HS-27A (cell line): ENCODE measurements at regions not wholly inside any gene's neighbourhood (a gene's known extent, or its start where the extent isn't known, plus 50 kb on each side); places are given as distances from the start of the nearest gene placed in this dataset.
"Not testable (repeated sequence)": the region's sequence is repeated elsewhere in the genome, so short reads cannot be mapped to it uniquely, and the experiment has no call there.

Experiments used
- DNase-seq: peaks from one replicate; pipeline ENCODE4 v3.0.0-alpha.2; 2012; ENCODE audit warnings: low read depth, missing footprints

DNA sequence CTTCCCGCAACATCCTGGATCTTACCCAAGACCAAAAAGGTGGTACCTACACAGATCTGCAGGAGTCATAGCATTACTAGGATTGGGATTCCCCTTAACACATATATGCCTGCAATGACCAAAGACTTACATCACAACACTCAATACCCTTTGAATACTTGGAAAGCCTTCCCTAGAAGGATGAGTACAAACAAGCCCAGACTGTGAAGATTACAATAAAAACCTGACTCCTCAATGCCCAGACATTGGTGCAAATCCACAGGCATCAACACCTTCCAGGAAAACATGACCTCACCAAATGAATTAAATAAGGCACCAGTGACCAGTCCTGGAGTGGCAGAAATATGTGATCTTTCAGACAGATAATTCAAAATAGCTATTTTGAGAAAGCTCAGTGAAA is 326.8 kb downstream of the TBL1XR1 start:
- DNase-seq: no peak

DNA sequence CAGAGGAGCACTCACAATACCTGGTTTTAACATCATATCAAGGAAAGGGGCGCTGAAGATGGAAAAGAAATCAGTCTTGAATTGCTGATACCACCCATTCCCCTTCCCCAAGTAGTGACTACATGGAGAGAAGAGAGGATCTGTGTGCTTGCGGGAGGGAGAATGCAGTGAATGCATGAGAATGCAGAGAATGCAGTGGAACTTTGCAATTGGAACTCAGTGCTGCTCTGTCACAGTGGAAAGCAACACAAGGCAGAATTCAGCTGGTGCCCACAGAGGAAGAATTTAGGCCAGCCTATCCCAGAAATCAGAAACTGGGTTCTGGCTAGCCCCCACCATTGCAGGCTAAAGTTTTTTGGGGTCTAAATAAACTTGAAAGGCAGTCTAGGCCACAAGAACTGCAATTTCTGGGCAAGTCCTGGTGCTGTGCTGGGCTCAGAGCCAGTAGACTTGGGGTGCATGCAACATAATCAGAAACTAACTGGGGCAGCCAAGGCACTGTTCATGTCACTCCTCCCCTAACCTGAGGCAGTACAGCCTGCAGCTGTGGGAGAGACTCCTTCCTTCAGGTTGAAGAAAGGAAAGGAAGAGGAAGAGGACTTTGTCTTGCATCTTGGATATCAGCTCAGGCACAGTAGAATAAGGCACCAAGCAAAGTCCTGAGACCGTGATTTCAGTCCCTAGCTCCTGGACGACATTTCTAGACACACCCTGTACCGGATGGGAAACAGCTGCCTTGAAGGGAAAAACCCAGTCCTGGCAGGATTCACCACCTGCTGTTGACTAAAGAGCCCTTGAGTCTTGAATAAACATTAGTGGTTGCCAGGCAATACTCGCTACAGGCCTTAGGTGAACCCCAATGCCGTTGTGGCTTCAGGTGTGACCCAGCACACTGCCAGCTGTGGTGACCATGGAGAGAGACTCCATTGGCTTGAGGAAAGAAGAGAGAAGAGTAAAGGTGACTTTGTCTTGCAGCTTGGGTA is 329.3 kb downstream of the TBL1XR1 start:
- DNase-seq: no peak

DNA sequence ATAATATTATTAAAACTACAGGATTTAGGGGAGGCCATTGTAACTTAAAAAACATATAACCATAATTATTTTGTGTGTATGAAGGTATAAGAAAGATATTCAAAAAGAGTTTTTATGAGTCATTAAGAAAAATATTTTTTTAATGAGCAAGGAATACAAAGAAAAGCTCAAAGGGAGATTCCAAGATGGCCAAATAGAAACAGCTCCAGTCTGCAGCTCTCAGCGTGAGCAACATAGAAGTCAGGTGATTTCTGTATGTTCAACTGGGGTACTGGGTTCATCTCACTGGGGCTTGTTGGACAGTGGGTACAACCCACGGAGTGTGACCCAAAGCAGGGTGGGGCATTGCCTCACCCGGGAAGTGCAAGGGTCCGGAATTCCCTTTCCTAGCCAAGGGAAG is 336.1 kb downstream of the TBL1XR1 start:
- DNase-seq: no peak

DNA sequence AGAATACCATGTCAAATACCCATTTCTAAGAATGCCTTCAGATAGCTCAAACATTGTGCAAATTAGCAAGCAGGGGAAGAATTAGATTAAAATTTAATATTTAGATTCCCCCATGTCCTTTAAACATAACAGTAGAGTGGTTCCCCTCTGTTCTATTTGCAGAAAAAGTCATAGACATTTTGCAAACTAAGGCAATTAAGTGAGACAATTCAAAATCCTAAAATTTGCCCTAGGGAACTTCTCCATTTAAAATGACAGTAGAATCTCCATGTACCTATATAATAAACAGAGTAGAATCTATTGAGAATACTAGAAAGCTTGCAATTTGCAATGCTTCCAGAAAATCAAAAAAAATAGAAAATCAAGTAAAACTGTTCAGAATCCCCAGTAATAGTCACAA is 340.6 kb downstream of the TBL1XR1 start:
- DNase-seq: no peak

DNA sequence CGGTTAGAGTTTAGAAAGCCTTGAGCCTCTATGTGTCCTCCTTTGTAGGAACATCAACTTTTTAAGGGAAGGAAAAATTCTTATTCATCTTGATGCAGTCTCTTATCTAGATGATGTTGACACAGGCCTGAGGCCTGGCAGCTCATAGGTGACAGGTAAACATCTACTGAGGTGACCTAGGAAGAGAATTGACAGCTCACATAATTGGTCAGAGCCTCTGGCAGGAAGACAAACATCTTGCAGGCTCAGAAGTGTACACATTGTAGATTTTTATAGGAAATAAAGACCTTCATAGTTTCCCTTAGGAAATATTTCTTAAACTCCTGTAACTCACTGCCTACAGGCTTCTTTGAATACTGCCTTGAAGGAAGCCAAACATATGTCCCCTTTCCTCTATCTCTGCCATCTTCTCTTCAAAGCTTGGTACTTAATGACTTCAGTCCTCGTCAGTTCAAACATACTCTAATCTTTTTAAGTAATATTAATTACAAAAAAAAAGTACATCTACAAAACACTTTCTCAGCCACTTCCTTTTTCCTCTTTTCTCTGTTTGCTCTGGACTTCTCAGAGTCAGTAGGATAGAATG is 341.3 kb downstream of the TBL1XR1 start:
- DNase-seq: no peak

DNA sequence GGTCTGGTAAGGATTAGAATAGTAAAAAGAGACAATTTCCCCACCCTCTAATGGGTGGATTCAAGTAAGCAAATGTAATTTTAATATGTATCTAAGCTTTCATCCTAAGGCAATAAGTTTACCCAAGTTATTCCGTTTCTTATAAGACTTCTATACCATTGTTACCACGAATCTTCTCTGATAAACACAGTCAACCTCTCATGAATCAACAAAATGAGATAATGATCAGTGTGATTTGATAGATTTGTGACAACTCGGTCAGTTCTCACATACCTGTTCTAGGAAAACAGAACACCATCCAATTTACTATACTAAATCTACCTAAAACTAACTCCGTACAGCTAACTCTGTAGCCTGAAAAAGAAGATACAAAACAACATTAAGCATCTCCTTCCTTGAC is 342.1 kb downstream of the TBL1XR1 start:
- no peak for DNase-seq

DNA sequence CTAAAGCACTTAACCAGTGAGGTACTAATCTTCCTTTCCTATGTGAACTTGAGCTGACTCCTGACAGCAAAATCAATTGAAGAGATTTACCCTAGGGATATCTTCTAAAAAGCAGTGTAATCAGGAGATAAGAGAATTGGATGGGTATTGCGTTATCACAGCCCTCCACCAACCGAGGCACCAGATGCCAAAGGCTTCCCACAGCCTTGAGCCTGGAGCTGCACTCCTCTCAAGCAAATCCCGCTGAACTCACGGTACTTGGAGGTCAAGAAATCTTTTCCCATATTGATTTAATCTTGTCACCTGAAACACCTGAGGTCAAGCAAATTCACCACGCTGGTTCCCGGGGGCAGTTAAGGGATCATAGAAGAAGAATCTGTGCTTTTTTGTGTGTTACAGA is 346.8 kb downstream of the TBL1XR1 start:
- no peak for DNase-seq

DNA sequence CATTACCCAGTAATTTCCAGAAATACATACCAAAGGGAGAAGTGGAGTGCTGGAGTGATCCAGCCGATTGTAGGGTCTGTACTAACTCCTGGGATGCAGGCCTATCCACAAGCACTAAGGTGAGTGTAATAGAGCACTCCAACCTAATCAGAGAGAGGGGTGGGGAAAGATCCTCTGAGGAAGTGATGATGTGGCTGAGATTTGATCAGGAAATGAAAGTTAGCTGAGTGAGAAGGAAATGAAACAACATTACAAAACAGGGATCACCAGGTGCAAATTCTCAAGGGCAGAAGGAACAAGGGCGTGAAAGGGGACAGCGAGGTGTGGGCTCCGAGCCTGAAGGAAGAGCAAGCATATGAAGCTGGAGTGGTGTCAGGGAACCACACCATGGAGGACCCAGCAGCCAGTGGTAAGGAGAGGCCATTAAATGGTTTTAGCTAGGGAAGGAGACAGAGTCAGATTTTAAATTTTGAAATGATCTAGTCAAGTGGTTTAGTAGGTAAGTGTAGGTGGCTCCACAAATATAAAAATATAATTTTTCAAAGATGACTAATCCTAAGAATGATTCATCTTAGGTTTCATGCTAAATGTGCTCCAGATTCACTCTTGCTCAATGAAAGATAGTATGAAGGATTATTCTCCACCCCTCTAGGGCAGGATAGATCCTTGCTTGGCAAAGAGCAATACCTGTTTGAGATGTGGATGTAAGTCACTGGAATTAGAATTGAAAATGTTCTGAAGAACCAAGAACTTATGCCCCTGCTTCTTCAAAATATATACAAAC is 348.7 kb downstream of the TBL1XR1 start:
- DNase-seq: no peak

DNA sequence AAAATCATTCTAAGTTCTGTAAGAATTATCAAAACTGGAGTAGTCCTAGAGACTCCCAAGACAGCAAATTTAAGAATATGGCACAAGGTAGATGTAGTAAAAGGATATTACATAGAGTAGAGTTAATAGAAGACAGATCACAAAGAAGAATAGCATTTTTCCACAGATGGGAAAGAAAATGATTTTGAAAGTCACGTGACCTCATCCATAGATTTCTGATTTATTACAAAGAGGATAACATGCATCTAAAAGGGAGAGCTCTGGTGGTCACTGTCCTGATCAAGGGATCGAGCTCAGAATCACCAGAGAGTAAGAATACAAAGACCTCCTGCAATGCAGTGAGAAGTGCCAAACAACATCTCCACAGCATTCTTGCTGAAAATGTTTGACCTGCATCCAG is 354.4 kb downstream of the TBL1XR1 start:
- DNase-seq: no peak

DNA sequence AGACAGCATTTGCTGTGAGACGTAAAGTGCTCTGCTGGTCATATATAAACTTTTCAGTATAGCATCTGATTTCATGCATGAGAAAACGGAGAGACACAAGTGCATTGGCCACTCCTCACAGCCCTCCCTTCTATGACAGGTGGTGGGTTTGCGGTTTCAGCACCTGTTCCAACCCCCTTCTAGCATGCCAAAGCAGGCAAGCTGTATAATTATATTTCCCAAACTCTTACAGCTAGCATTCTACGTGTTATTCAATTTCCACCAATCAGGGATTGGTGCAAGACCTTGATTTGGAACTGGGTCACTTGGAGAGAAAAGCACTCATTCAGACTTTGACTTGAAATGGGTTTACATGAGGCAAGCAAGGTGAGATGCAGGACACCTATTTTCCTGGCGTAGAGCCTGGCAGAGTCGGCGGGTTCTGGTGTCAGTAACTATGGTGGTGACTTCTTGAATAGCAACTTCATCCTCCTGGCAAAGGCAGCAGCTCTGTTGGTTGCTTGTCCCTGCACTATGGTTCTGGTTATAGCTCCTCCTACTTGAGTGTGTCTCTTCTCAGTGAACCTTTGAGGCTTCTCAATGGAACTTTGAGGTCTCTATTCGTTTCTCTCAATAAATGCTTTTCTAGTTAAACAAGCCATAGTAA is 356.5 kb downstream of the TBL1XR1 start:
- DNase-seq: no peak

DNA sequence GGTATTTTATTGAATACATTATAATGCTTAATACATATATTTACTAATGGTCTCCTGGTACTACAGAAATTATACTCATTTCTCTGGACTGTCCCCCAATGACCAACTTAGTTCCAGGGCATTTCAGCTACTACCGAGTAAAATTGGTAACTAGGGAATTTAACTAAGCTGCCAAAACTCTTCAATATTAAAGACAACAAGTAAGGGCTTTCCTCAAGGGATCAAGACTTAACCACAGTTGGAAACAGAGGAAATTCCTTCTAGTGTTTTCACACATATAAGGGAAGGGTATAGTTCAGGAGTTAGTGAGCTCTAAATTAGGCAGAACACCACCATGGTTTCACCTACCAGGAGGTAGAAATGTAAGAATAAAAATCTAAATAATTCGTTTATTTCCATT is 357.4 kb downstream of the TBL1XR1 start:
- no peak for DNase-seq

DNA sequence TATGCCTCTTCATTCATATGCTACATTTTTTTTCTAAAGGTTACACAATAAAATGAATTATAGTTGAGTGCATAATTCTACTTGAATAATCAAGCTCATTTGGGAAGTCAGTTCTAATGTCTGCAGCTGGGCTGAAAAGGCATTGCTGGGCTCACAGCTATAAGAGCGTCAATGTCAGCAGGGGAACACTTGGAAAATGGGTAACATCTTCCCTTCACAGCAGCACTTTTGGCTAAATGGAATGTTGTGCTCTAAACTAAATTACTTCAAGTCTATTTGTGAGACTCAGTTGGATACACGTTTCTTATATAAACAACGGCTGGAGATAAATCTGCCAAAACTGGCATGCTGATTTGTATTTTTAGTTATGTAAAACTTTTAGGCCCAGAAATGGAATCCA is 357.8 kb downstream of the TBL1XR1 start:
- no peak for DNase-seq

DNA sequence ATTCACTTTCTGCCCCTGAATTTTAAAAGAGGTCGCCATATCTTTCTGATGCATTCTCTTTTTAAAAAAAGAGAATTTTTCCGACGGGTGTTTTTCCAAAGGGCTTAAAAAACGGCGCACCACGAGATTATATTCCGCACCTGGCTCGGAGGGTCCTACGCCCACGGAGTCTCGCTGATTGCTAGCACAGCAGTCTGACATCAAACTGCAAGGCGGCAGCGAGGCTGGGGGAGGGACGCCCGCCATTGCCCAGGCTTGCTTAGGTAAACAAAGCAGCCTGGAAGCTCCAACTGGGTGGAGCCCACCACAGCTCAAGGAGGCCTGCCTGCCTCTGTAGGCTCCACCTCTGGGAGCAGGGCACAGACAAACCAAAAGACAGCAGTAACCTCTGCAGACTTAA is 370.0 kb downstream of the TBL1XR1 start:
- not testable (repeated sequence) for DNase-seq

DNA sequence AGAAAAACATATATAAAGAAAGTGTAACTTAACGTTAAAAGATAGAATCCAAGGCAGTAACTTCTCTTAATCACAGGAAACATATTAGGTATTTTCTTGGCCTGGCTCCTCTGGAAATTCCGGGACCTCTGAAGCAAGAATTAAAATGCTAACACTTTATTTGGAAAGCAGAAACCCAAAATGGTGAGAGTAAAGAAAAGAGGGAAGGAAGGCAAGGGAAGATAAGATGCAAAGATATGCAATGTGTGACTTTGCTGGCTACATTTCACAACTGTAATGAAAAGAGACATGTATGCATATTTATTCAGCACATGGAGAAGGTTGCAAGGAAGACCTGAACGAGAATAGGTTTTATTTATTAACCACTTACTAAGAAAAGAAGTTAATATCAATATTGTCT is 372.5 kb downstream of the TBL1XR1 start:
- no peak for DNase-seq

DNA sequence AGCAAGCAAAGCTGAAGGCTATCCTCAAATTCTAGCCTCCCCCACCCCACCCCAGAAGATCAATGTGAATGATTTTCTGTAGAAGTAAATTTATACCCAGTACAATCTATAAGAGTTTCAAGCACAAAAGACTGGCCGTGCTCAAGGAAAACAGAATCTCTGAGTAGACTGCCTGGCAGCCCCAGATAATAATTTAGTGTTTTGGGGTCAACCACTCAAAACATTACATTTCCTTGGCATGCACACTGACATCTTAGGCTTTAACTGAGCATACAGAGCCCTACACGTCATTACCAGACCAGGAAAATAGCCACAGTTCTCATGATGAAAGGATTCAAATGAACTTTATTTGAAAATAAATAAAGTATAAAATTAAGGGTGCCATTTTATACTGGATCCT is 376.5 kb downstream of the TBL1XR1 start:
- DNase-seq: no peak

DNA sequence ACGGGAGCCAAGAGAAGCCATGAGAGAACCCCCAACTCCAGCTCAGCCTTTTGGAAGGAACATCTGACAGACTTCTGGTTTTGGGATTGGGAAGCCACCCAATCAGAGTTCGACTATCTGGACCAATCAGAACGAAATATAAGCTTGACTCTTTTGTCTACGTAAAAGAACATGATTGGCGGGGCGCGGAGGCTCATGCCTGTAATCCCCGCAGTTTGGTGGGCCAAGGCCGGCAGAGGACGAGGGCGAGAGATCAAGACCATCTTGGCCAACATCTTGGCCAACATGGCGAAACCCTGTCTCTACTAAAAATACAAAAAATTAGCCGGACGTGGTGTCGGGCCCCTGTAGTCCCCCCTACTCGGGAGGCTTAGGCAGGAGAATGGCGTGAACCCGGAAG is 380.3 kb downstream of the TBL1XR1 start:
- DNase-seq: no peak

DNA sequence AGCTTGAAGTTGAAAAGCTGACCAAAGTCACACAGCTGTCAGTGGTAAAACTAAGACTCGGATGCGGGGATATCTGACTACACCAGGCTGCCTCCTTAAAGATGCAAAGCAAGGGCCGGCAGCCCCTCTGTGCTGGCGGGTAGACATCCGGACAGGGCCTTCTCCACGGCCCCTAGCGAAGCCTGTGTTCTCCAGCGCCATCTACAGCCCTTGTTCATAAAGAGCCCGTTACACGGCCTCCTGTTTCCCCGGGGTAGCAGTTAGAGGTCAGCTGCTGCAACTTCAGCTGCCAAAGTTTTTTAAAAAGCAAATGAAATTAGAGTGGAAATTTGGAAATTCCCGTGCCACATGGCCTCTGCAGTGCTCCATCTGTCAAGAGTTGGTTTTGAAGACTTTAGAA is 383.0 kb downstream of the TBL1XR1 start:
- peak; percentile 5 for DNase-seq

DNA sequence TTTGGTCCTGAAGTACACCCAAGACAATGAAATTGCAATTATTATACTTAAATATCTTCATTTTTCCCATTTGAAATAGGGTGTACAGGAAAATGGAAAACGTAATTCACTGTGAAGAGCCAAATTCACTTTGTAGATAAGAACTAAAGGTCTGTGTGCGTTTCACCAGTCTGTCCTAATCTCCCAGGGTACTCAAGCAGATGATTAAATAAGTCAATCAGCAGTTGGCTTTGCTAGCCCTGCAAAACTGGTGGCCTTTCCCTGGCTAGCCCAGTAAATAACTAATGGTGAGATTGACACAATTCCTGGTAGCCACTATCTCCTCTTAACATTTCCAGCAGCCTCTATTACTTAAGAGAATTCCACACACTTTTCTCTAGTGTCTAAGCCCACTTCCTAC is 389.3 kb downstream of the TBL1XR1 start:
- DNase-seq: no peak

DNA sequence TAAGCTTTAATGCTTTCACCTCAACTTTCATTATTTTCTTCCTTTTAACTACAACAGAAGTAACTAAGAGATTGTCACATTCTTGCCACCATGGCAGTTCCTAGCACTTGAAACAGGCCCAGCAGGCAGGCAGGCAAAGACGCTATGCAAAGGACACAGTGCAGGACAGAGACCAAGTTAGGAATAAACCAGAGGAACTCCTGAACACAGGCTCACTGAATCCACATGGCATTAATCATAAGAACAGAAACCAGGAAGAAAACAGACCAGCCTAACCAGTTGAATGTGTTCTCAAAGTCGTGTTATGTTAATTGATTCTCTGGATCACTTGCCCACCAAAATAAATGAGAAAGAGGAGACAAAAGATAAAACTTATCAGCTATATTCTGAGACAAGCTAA is 397.6 kb downstream of the TBL1XR1 start:
- no peak for DNase-seq

DNA sequence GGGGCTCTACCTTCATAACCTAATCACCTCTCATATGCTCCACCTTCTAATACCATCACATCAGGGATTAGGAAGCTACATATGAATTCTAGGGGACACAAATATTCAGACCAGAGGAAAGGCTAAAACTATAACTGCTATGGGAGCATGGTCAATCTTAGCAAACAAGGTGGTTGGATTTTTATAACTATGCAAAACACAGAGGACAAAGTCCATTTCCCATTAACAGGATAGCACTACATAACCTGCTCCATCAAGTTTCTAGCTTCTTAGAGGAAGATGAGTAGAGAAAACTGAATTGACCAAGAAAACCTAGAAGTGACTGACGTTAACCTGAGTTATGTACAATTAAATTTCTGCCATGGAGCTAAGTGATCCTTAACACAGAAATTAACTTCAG is 398.6 kb downstream of the TBL1XR1 start:
- no peak for DNase-seq

DNA sequence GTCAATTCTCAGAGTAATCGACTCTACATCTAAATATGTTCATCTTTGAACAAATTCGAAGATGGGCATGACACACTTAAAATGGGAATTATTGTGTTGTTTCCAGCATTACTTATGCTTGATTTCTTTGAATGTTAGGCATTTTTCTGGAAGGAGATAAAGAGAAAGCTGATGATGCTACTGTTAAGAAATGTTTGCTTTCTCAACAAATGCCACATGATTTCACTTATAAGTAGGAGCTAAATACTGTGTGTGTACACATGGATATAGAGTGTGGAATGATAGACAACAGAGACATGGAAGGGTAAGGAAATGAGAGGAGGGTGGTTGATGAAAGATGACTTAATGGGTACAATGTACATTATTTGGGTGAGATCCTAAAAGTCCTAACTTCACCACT is 400.9 kb downstream of the TBL1XR1 start:
- DNase-seq: no peak

DNA sequence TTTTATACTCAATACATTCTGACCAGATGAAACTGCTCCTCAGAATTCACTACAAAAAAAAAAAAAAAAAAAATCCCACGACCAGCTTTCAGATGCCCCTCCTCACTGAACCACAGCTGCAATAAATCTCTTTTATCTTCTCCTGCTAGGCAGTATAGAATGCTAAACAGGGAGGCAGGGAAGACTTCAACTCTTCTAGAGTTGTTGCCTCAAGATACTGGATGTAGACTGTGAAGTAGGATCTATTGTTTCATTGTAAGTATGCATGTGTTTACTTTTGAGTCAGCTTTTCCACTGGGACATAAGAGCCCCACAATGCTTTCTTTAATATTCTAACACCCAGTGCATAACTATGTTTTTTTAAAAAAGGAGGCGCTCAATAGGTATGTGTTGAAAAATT is 401.4 kb downstream of the TBL1XR1 start:
- DNase-seq: no peak
